H1 (cell line): ENCODE measurements at regions not wholly inside any gene's neighbourhood (a gene's known extent, or its start where the extent isn't known, plus 50 kb on each side); places are given as distances from the start of the nearest gene placed in this dataset.

Experiments
- CTCF ChIA-PET: fragments of 300-600 bp; sonication (Branson Sonifier 250); formaldehyde crosslinking; loops from one replicate; lab custom pipeline; 2021; ENCODE audit not compliant: partially characterized antibody; lab: Charles Lee
- POLR2A ChIA-PET: fragments of 300-600 bp; sonication (Branson Sonifier 250); formaldehyde crosslinking; loops from one replicate; lab custom pipeline; 2021; ENCODE audit warnings: inconsistent platforms; ENCODE audit not compliant: partially characterized antibody; lab: Charles Lee
- DNase-seq, 2 experiments: peaks; one replicate each; pipeline versions ENCODE4 v3.0.0 to v3.0.0-alpha.2; 2010 to 2022; ENCODE audit warnings: low spot score in 2 of 2, low read depth in 1 of 2, mixed read lengths in 1 of 2
- FAIRE-seq: peaks from 2 replicates; lab custom pipeline; 2011; peaks lifted over from hg19 to GRCh38; lab: Jason Lieb, UNC
- H2AFZ ChIP-seq: 2 replicates; pipeline ENCODE4 v1.8.1; 2012; ENCODE audit warnings: low read length, inconsistent platforms
- H2AK5ac ChIP-seq: 2 replicates; pipeline ENCODE4 v1.6.1; 2013; ENCODE audit warnings: low read depth, low read length
- H2BK120ac ChIP-seq: replicated peaks from 2 replicates; pipeline ENCODE3; 2013; ENCODE audit warnings: low read depth, low read length, inconsistent platforms
- H2BK12ac ChIP-seq: 2 replicates; pipeline ENCODE4 v1.6.1; 2013; ENCODE audit warnings: low read depth, low read length
- H2BK15ac ChIP-seq: 2 replicates; pipeline ENCODE4 v1.6.1; 2013; ENCODE audit warnings: low read length
- H2BK20ac ChIP-seq: 2 replicates; pipeline ENCODE4 v1.6.1; 2013; ENCODE audit warnings: low read length
- H2BK5ac ChIP-seq: 2 replicates; pipeline ENCODE4 v1.6.1; 2013; ENCODE audit warnings: low read depth, low read length
- H3K14ac ChIP-seq: 2 replicates; pipeline ENCODE4 v1.6.1; 2013; ENCODE audit warnings: inconsistent platforms; ENCODE audit not compliant: insufficient read length
- H3K18ac ChIP-seq: 2 replicates; pipeline ENCODE4 v1.6.1; 2013; ENCODE audit warnings: low read length; ENCODE audit errors: extremely low read depth
- H3K23ac ChIP-seq: 2 replicates; pipeline ENCODE4 v1.6.1; 2013; ENCODE audit warnings: inconsistent platforms; ENCODE audit not compliant: insufficient read length
- H3K23me2 ChIP-seq: 2 replicates; pipeline ENCODE4 v1.6.1; 2013; ENCODE audit warnings: low read depth, low read length
- H3K27ac ChIP-seq: 2 replicates; pipeline ENCODE4 v1.6.1; 2011; ENCODE audit warnings: low read depth, low read length, inconsistent platforms
- H3K27me3 ChIP-seq, 4 experiments: replicated peaks in 1 of 4; 1 replicate in 1 of 4; 2 replicates in 3 of 4; pipeline versions ENCODE4 v1.6.1 to v1.8.1; 2011 to 2013; ENCODE audit warnings: low read length in 3 of 4, mild to moderate bottlenecking in 3 of 4, inconsistent platforms in 2 of 4, mixed read lengths in 2 of 4, moderate library complexity in 1 of 4; ENCODE audit not compliant: control insufficient read depth in 3 of 4, insufficient read depth in 3 of 4; ENCODE audit errors: extremely low read depth in 1 of 4
- H3K36me3 ChIP-seq, 4 experiments: 2 replicates each; pipeline versions ENCODE4 v1.6.1 to v1.8.1; 2011 to 2013; ENCODE audit warnings: mild to moderate bottlenecking in 4 of 4, low read length in 3 of 4, moderate library complexity in 2 of 4, control low read depth in 1 of 4, inconsistent platforms in 1 of 4; ENCODE audit not compliant: insufficient read depth in 4 of 4, control insufficient read depth in 2 of 4
- H3K4ac ChIP-seq: replicated peaks from 2 replicates; pipeline ENCODE3; 2013; ENCODE audit warnings: low read length, low read depth, mixed read lengths, inconsistent platforms; ENCODE audit not compliant: insufficient read length
- H3K4me1 ChIP-seq, 4 experiments: replicated peaks in 1 of 4; 1 replicate in 1 of 4; 2 replicates in 3 of 4; pipeline versions ENCODE4 v1.6.1 to v1.8.1; 2011 to 2013; ENCODE audit warnings: low read length in 3 of 4, inconsistent platforms in 2 of 4, mixed read lengths in 1 of 4; ENCODE audit not compliant: insufficient read depth in 4 of 4, control insufficient read depth in 3 of 4
- H3K4me2 ChIP-seq, 2 experiments: 2 replicates each; pipeline versions ENCODE4 v1.6.1 to v1.8.1; 2011 to 2013; ENCODE audit warnings: low read depth in 2 of 2, low read length in 2 of 2, control low read depth in 1 of 2, inconsistent platforms in 1 of 2, mild to moderate bottlenecking in 1 of 2; ENCODE audit not compliant: insufficient read depth in 1 of 2
- H3K4me3 ChIP-seq, 4 experiments: fragments of 200-600, 300-600 bp in 1 of 4; sonication (generic), shearing (Covaris generic), sonication (Bioruptor Twin) in 1 of 4; 2 replicates each; pipeline versions ENCODE4 v1.5.1 to v1.8.1; 2011 to 2016; ENCODE audit warnings: low read length in 4 of 4, low read depth in 3 of 4, control low read depth in 2 of 4, inconsistent platforms in 2 of 4, mild to moderate bottlenecking in 2 of 4, mixed read lengths in 1 of 4, moderate library complexity in 1 of 4; ENCODE audit not compliant: insufficient read depth in 2 of 4; ENCODE audit errors: extremely low read depth in 1 of 4
- H3K56ac ChIP-seq: replicated peaks from 2 replicates; pipeline ENCODE3; 2013; ENCODE audit warnings: low read depth, mild to moderate bottlenecking, mixed read lengths, low read length, inconsistent platforms; ENCODE audit not compliant: insufficient read length
- H3K79me1 ChIP-seq: 2 replicates; pipeline ENCODE4 v1.6.1; 2013; ENCODE audit warnings: low read depth, low read length, control low read depth
- H3K79me2 ChIP-seq, 2 experiments: 2 replicates each; pipeline versions ENCODE4 v1.6.1 to v1.8.1; 2012 to 2013; ENCODE audit warnings: low read length in 2 of 2, mild to moderate bottlenecking in 2 of 2, inconsistent platforms in 1 of 2; ENCODE audit not compliant: insufficient read depth in 2 of 2, control insufficient read depth in 1 of 2
- H3K9ac ChIP-seq, 4 experiments: replicated peaks in 1 of 4; 1 replicate in 1 of 4; 2 replicates in 3 of 4; pipeline versions ENCODE4 v1.6.1 to v1.8.1; 2011 to 2013; ENCODE audit warnings: low read depth in 3 of 4, low read length in 3 of 4, control low read depth in 2 of 4, mild to moderate bottlenecking in 2 of 4, moderate library complexity in 2 of 4, inconsistent platforms in 1 of 4; ENCODE audit errors: extremely low read depth in 1 of 4
- H3K9me3 ChIP-seq, 2 experiments: 2 replicates each; pipeline versions ENCODE4 v1.6.1 to v1.8.1; 2012 to 2013; ENCODE audit warnings: mild to moderate bottlenecking in 2 of 2, moderate library complexity in 2 of 2, control low read depth in 1 of 2, inconsistent platforms in 1 of 2, low read depth in 1 of 2, low read length in 1 of 2, mixed read lengths in 1 of 2; ENCODE audit not compliant: insufficient read depth in 2 of 2
- H4K20me1 ChIP-seq, 2 experiments: replicated peaks in 1 of 2; 2 replicates each; pipeline versions ENCODE3 to v1.8.1; 2011 to 2013; ENCODE audit warnings: inconsistent platforms in 2 of 2, low read length in 2 of 2, mild to moderate bottlenecking in 1 of 2; ENCODE audit not compliant: insufficient read depth in 2 of 2, control insufficient read depth in 1 of 2
- H4K5ac ChIP-seq: 2 replicates; pipeline ENCODE4 v1.6.1; 2013; ENCODE audit warnings: low read length, low read depth, mixed read lengths, inconsistent platforms; ENCODE audit not compliant: insufficient read length
- H4K8ac ChIP-seq: 2 replicates; pipeline ENCODE4 v1.8.0; 2013; ENCODE audit warnings: mild to moderate bottlenecking, moderate library complexity, low read length, inconsistent platforms; ENCODE audit not compliant: insufficient read depth; ENCODE audit errors: extremely low read depth
- H4K91ac ChIP-seq: replicated peaks from 2 replicates; pipeline ENCODE3; 2013; ENCODE audit warnings: low read length, mixed read lengths, inconsistent platforms; ENCODE audit not compliant: insufficient read length
- POLR2A ChIP-seq, 2 experiments: IDR thresholded peaks; 1 replicate in 1 of 2; 2 replicates in 1 of 2; pipeline ENCODE4 v1.6.1; 2011; ENCODE audit warnings: low read depth in 2 of 2, low read length in 2 of 2, mild to moderate bottlenecking in 2 of 2; ENCODE audit errors: control extremely low read depth in 1 of 2
- SIN3A ChIP-seq, 2 experiments: IDR thresholded peaks in 1 of 2; conservative IDR thresholded peaks in 1 of 2; 2 replicates each; pipeline ENCODE4 v1.6.1; 2011 to 2012; ENCODE audit warnings: low read length in 2 of 2, improper control_type of control experiment in 1 of 2, low read depth in 1 of 2, mild to moderate bottlenecking in 1 of 2
- SIX5 ChIP-seq: IDR thresholded peaks from 2 replicates; pipeline ENCODE4 v1.6.1; 2011; ENCODE audit warnings: mild to moderate bottlenecking, low read depth, low read length
- TEAD4 ChIP-seq: IDR thresholded peaks from 2 replicates; pipeline ENCODE4 v1.6.1; 2012; ENCODE audit warnings: low read depth, low read length, inconsistent platforms, mixed read lengths
- WGBS, 2 experiments: shearing (Covaris generic) in 1 of 2; methylation state at CpG; one replicate each; pipeline versions ENCODE4 v1.1.6 to v1.1.7; 2013 to 2015; ENCODE audit warnings: low lambda C conversion rate in 2 of 2, mixed read lengths in 2 of 2, inconsistent platforms in 1 of 2, low coverage in 1 of 2, missing lambda C conversion rate in 1 of 2; ENCODE audit not compliant: insufficient replicate concordance in 2 of 2, insufficient coverage in 1 of 2, insufficient read length in 1 of 2; ENCODE audit errors: extremely low coverage in 1 of 2, missing lambda C conversion rate in 1 of 2; 5-methylcytosine and 5-hydroxymethylcytosine counted together
- TF ChIP-seq, protein P1 (sequence below): IDR thresholded peaks from 2 replicates; pipeline ENCODE4 v1.6.1; 2011; ENCODE audit warnings: low read depth, mild to moderate bottlenecking, low read length; ENCODE audit not compliant: insufficient read depth

DNA sequence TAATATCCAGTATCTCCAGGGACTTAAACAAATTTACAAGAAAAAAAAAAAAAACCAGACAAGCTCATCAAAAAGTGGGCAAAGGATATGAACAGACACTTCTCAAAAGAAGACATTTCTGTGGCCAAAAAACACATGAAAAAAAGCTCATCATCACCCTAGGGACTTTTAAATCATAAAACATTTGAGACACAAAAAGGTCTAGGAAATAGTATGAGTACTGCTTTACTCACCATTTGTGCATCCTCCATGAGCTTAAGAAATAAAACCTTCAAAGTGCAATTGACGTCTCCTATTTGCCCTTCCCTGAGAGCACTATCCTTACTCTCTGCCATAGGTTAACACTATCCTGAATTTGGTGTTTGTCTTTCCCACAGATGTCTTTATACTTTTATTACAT, 193.7 kb upstream of the NREP start:
- Histone ChIP-seq H3K18ac (no peak overlapping the region), H3K27ac (no peak overlapping the region), H3K56ac (no peak overlapping the region), H2BK20ac (no peak overlapping the region), H3K4ac (no peak overlapping the region), H3K4me2 (no peak overlapping the region), H2AK5ac (no peak overlapping the region), H3K4me3 (no peak overlapping the region), H3K4me1 (no peaks in the 10 kb centered on the region), H3K23me2 (no peaks in the 10 kb centered on the region), H2BK12ac (no peak overlapping the region), H2BK15ac (no peak overlapping the region), H3K27me3 (no peaks in the 10 kb centered on the region), H4K5ac (no peak overlapping the region), H3K79me2 (no peaks in the 10 kb centered on the region), H4K8ac (no peak overlapping the region), H2BK5ac (no peak overlapping the region), H3K79me1 (no peaks in the 10 kb centered on the region), H3K9ac (no peak overlapping the region), H2BK120ac (no peak overlapping the region), H2AFZ (no peak overlapping the region), H3K9me3 (no peaks in the 10 kb centered on the region), H4K91ac (no peak overlapping the region), H4K20me1 (no peaks in the 10 kb centered on the region), H3K14ac (no peak overlapping the region), H3K23ac (no peak overlapping the region), H3K36me3 (no peaks in the 10 kb centered on the region)
- TF ChIP-seq SIX5 (no peak), TEAD4 (no peak), SIN3A (conservative IDR thresholded peaks at IDR 0.05 in 1 of 2, IDR thresholded peaks at IDR 0.05 in 1 of 2; ENCODE audit: low read depth in 1 of 2, low read length in 2 of 2) (no peak), POLR2A (IDR thresholded peaks at IDR 0.05; ENCODE audit: control extremely low read depth in 1 of 2, low read depth in 2 of 2, low read length in 2 of 2) (no peak)
- TF ChIP-seq, protein P1, sequence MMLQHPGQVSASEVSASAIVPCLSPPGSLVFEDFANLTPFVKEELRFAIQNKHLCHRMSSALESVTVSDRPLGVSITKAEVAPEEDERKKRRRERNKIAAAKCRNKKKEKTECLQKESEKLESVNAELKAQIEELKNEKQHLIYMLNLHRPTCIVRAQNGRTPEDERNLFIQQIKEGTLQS, result no peak
- DNase-seq (no peak), FAIRE-seq (no peak)
- 88% methylated on average over 1 of the region's 1 CpG; no CpG with 5 or more reads in 1 of the 2 experiments for WGBS, 2 experiments
- ChIA-PET CTCF (interaction anchor here (0.6 to 0.8 kb wide), 2 partner anchors 9 to 1183 kb away, joined by 3 read pairs; no protein-coding TSS in a partner anchor), POLR2A (no interaction called here)
